GM21447 (cell line): ENCODE measurements at regions not wholly inside any gene's neighbourhood (a gene's known extent, or its start where the extent isn't known, plus 50 kb on each side); places are given as distances from the start of the nearest gene placed in this dataset.

Source experiments
- ATAC-seq: cut with Tn5 transposase; IDR thresholded peaks from one replicate; pipeline ENCODE4 v1.9.1; 2021; ENCODE audit not compliant: unreplicated experiment

GRCh38 chr12:82054566-82054965 is 295.4 kb upstream of the PPFIA2 start:
- ATAC-seq, result no peak

DNA sequence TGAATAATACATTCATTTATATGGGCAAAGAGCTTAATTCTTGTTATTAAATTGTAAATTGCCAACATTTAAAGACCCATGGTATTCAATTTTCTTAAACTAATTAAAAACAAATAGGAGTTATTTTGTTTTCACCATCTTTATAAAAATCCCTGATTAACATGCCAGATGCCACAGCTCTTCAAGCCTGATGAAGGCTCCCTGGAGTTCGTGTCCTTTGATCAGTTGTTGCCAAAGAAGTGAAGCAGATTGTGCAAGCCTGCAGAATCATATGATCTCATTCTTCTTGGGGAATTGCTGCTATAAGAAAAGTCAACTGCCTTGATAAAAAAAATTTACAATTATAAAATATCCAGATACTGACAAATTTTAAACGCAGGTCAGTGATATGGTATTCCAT is 288.3 kb upstream of the PPFIA2 start:
- ATAC-seq, result no peak

GRCh38 chr12:82040987-82041743 is 282.0 kb upstream of the PPFIA2 start:
- no peak for ATAC-seq

- no peak for ATAC-seq
These were observed 275.6 kb upstream of the PPFIA2 start for GRCh38 chr12:82034769-82035168.

- ATAC-seq, result no peak
These were observed 270.8 kb upstream of the PPFIA2 start for GRCh38 chr12:82029936-82030335.

- ATAC-seq, result no peak
These were observed 269.6 kb upstream of the PPFIA2 start for GRCh38 chr12:82028772-82029171.

DNA sequence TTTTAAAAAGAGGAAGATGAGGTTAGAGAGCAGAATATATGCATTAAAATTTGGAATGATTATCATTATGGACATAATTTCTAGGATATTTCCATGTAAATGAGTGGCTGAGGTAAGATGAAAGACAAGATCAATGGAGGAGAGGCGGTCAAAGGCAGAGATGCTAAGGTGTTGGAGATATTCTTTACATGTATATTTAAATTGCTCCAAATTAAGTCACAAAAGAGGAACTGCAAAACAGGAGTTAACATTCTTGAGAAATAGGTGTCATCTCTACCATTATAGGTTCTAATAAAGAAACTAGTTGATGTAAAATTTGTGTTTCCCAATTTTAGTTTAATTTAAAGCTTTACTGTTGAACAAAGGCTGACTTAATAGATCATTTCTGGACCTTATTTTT is 268.5 kb upstream of the PPFIA2 start:
- no peak for ATAC-seq

GRCh38 chr12:82025462-82025861 is 266.3 kb upstream of the PPFIA2 start:
- no peak for ATAC-seq

DNA sequence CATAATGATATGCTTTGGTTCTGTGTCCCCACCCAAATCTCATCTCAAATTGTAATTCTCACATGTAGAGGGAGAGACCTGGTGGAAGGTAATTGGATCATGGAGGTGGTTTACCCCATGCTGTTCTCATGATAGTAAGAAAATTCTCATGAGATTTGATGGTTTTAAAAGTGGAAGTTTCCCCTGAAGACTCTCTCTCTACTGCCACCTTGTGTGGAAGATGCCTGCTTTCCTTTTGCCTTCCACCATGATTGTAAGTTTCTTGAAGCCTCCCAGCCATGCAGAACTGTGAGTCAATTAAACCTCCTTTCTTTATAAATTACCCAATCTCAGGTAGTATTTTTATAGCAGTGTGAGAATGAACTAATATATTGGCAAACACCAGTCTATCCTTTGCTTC is 260.4 kb upstream of the PPFIA2 start:
- ATAC-seq, result no peak

- ATAC-seq, result peak; percentile 80
These were observed 256.6 kb upstream of the PPFIA2 start for GRCh38 chr12:82015623-82016347.

DNA sequence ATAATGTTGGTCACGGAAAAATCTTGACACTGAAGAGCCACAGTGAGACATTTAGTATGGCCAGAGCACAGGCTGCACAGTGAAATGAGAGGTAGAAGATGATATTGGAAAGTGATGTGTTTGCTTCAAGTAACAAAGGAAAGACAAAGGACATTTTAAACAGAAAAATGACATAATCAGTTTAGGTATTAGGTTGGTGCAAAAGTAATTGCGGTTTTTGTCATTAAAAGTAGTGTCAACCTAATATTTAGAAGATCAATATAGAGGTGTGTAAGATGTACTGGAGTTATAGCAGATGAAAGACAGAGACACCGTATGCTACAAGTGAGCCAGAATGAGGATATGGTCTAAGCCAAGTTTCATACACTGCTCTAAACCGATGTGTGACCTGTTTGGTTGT is 253.0 kb upstream of the PPFIA2 start:
- ATAC-seq, result no peak

GRCh38 chr12:82009524-82009923 is 250.4 kb upstream of the PPFIA2 start:
- no peak for ATAC-seq

- ATAC-seq, result no peak
These were observed 249.1 kb upstream of the PPFIA2 start for GRCh38 chr12:82008251-82008650.

DNA sequence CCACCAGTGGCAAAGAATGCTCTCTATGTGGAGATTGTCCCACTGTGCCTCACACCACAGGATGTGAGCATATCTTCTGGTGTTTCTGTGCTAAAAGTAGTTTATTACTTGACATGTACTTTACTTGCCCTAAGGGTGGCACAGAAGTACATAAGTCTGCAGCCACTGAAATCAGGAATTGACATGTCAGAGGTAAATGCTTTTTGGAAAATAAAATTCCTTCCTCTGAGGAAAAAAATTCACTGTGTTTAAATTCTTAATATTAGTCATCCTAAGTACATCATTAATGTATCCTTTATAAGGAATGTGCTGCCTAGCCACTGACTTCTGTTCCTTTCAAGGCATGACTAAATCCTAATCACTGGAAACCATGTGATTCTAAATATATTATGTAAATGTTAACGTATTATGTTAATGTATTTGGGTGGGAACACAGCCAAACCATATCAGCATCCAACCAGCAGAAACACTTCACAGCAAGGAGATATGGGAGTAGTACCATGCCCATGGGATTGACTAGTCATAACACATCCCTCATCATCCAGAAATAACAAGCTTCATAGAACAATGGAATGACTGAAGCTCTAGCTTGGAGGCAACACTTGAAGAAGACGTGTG is 239.7 kb upstream of the PPFIA2 start:
- ATAC-seq, result no peak

GRCh38 chr12:81992461-81992860 is 233.3 kb upstream of the PPFIA2 start:
- no peak for ATAC-seq

DNA sequence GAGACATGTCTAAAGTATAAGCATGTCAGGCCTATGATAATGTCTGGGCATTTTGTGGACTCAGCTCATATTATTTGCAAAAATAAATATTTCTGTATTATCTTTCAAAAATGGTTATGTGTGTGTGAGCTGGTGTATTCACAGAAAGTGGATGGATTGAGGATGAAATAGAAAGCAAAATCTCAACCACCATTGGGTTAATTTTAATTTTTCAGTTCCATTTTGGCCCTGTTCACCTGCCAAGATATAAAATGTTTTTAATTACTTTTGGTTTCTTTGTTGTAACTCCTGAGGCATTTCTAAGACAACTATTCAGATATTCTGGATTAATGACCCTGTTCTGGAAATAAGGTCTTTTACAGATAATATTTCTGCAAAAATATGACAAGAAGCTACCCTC is 232.7 kb upstream of the PPFIA2 start:
- ATAC-seq, result no peak

GRCh38 chr12:81988362-81988761 is 229.2 kb upstream of the PPFIA2 start:
- no peak for ATAC-seq

DNA sequence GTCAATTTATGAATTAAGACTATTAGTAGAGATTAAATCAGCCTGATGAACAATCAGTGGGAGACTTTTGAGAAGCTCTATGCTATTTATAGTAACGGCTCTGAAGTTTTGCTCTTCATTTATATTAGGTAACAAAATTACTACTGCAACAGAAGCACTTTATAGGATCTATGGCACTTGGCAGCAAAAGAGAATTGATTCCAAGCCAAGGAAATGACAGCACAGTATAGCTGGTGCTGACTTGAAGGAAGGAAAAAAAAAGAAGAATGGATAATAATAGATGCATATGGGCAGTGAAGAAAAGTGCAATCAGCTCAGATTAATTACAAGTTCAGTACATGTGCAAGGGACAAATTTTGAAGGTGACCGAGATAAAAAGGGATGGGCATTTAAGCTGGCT is 228.2 kb upstream of the PPFIA2 start:
- no peak for ATAC-seq

- no peak for ATAC-seq
These were observed 217.5 kb upstream of the PPFIA2 start for GRCh38 chr12:81976661-81977060.

DNA sequence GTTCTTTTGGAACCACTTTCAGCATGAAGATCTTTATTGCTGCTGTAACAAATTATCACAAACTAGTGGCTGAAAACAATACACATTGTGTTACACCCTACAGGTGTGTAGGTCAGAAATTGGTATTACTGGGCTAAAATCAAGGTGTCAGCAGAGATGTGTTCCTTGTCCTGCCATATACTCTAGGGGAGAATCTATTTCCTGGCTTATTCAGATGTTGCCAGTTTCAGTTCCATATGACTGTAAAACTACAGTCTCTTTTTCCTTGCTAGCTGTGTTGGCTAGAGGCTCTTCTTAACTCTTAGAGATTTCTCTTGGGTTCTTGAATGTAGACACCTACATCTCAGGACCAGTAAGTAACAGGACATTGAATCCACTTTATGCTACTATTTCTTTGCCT is 215.6 kb upstream of the PPFIA2 start:
- ATAC-seq, result no peak

DNA sequence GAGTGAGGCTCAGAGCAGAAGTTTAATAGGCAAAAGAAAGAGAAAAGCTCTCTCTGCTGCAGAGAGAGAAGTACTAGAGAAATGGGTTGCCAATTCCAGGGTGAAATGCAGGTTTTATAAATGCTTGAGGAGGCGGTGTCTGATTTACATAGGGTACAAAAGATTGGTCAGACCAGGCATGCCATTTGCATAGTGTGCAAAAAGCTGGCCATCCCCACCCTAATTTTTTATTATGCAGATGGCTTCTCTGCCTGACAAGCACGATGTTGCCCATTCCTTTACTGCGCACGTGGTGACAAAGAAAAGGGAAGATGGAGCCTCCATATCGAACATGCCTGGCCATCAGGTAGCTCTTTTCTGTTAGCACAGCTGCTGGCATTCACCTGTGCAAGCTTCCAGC is 209.3 kb upstream of the PPFIA2 start:
- no peak for ATAC-seq

- no peak for ATAC-seq
These were observed 204.5 kb upstream of the PPFIA2 start for GRCh38 chr12:81963636-81964035.
